ENCODE measurements at regions not wholly inside any gene's neighbourhood (a gene's known extent, or its start where the extent isn't known, plus 50 kb on each side); places are given as distances from the start of the nearest gene placed in this dataset.

DNA sequence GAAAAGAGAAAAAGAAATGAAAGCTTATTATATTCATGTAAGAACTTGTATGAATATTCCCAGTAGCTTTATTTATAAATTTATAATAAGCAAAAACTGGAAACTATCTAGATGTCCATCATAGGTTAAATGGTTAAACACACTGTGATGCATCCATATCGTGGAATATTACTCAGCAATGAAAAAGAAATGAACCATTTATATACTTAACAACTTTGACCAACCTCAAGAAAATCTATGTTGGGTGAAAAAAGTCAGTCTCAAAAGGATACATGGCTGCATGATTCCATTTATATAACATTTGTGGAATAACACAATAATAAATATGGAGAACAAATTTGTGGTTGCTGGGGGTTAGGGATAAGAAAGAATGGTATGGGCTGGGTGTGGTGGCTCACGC, 713.0 kb upstream of the SGO1 start:
- Histone ChIP-seq H2AFZ (ENCODE audit: low read length) (no peak overlapping the region), H4K20me1 (ENCODE audit: control insufficient read depth, extremely low read depth, insufficient read depth, low read length) (no peaks in the 10 kb centered on the region), H3K4me2 (ENCODE audit: extremely low read depth, insufficient read depth, low read length) (no peak overlapping the region), H3K79me2 (ENCODE audit: control insufficient read depth, insufficient read depth, low read length) (no peaks in the 10 kb centered on the region), H3K9me3 (ENCODE audit: control insufficient read depth, insufficient read depth, low read depth, low read length) (no peaks in the 10 kb centered on the region), H3K4me1 (ENCODE audit: control insufficient read depth, extremely low read depth, insufficient read depth, low read length) (no peaks in the 10 kb centered on the region), H3K9ac (ENCODE audit: insufficient read depth, low read length) (no peak overlapping the region), H3K27me3 (ENCODE audit: control insufficient read depth, insufficient read depth, low read length) (no peaks in the 10 kb centered on the region), H3K4me3 (replicated peaks in 1 of 4; ENCODE audit: control extremely low read depth in 1 of 4, insufficient read depth in 1 of 4, low read depth in 3 of 4, low read length in 4 of 4) (no peak overlapping the region), H3K27ac (ENCODE audit: insufficient read depth, low read length) (no peak overlapping the region), H3K36me3 (ENCODE audit: control insufficient read depth, insufficient read depth, low read length) (no peaks in the 10 kb centered on the region)
- no peak for DNase-seq (ENCODE audit: low read depth in 2 of 2)
- TF ChIP-seq, protein P1, sequence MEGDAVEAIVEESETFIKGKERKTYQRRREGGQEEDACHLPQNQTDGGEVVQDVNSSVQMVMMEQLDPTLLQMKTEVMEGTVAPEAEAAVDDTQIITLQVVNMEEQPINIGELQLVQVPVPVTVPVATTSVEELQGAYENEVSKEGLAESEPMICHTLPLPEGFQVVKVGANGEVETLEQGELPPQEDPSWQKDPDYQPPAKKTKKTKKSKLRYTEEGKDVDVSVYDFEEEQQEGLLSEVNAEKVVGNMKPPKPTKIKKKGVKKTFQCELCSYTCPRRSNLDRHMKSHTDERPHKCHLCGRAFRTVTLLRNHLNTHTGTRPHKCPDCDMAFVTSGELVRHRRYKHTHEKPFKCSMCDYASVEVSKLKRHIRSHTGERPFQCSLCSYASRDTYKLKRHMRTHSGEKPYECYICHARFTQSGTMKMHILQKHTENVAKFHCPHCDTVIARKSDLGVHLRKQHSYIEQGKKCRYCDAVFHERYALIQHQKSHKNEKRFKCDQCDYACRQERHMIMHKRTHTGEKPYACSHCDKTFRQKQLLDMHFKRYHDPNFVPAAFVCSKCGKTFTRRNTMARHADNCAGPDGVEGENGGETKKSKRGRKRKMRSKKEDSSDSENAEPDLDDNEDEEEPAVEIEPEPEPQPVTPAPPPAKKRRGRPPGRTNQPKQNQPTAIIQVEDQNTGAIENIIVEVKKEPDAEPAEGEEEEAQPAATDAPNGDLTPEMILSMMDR (conservative IDR thresholded peaks at IDR 0.05 in 1 of 2, IDR thresholded peaks at IDR 0.05 in 1 of 2; ENCODE audit: low read depth in 1 of 2, low read length in 2 of 2) = no peak
- TF ChIP-seq EZH2 (IDR thresholded peaks at IDR 0.05; ENCODE audit: low read length, missing control alignments) = no peak

DNA sequence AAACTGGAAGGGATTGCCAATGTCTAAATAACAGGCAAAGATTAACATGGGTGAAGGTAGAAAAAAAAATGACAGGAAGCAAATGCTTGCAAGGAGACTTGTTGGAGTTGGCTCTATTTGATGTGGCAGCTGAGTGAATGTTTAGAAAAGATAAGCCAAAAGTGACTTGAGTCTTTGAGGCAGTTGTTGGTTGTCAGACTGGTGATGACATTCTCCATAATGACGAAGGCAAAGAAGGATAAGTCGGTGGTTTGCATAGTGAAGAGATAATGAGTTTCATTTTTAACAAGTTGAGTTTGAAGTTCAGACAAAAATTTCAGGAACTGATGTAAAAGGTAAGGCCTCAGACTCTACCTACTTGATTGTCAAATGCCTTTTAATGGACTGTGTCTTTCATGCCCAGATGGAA, 704.1 kb upstream of the SGO1 start:
- DNase-seq (ENCODE audit: low read depth in 2 of 2) = no peak
- Histone ChIP-seq H3K4me2 (ENCODE audit: extremely low read depth, insufficient read depth, low read length) (no peak overlapping the region), H2AFZ (ENCODE audit: low read length) (no peak overlapping the region), H3K27ac (ENCODE audit: insufficient read depth, low read length) (no peak overlapping the region), H4K20me1 (ENCODE audit: control insufficient read depth, extremely low read depth, insufficient read depth, low read length) (no peaks in the 10 kb centered on the region), H3K9me3 (ENCODE audit: control insufficient read depth, insufficient read depth, low read depth, low read length) (no peaks in the 10 kb centered on the region), H3K79me2 (ENCODE audit: control insufficient read depth, insufficient read depth, low read length) (no peaks in the 10 kb centered on the region), H3K4me1 (ENCODE audit: control insufficient read depth, extremely low read depth, insufficient read depth, low read length) (no peaks in the 10 kb centered on the region), H3K27me3 (ENCODE audit: control insufficient read depth, insufficient read depth, low read length) (no peaks in the 10 kb centered on the region), H3K4me3 (replicated peaks in 1 of 4; ENCODE audit: control extremely low read depth in 1 of 4, insufficient read depth in 1 of 4, low read depth in 3 of 4, low read length in 4 of 4) (no peak overlapping the region), H3K36me3 (ENCODE audit: control insufficient read depth, insufficient read depth, low read length) (no peaks in the 10 kb centered on the region), H3K9ac (ENCODE audit: insufficient read depth, low read length) (no peak overlapping the region)
- TF ChIP-seq EZH2 (IDR thresholded peaks at IDR 0.05; ENCODE audit: low read length, missing control alignments) = no peak
- TF ChIP-seq, protein P1 (conservative IDR thresholded peaks at IDR 0.05 in 1 of 2, IDR thresholded peaks at IDR 0.05 in 1 of 2; ENCODE audit: low read depth in 1 of 2, low read length in 2 of 2) = no peak

DNA sequence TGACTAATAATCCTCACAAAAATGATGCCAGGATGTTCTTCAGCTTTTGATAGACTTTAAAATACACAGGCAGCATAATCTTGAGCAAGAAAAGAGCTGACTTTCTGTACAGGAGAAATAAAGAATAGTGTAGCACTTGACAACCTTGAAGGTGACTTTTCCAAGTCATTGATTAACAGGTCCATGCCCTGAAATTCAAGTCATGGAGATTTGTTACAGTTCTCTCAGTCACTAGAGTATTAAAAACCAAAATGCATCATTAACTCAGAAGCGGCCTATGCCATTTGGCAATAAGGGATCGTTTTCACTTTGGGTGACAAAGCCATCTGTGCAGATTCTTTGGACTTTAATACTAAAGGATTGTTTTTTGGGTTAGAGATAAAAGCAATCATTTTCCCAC, 692.7 kb upstream of the SGO1 start:
- no peak overlapping the region for H3K27ac ChIP-seq (ENCODE audit: insufficient read depth, low read length)
- H4K20me1 ChIP-seq (ENCODE audit: control insufficient read depth, extremely low read depth, insufficient read depth, low read length) = no peaks in the 10 kb centered on the region
- no peak overlapping the region for H3K9ac ChIP-seq (ENCODE audit: insufficient read depth, low read length)
- no peaks in the 10 kb centered on the region for H3K9me3 ChIP-seq (ENCODE audit: control insufficient read depth, insufficient read depth, low read depth, low read length)
- no peaks in the 10 kb centered on the region for H3K4me1 ChIP-seq (ENCODE audit: control insufficient read depth, extremely low read depth, insufficient read depth, low read length)
- H3K36me3 ChIP-seq (ENCODE audit: control insufficient read depth, insufficient read depth, low read length) = no peaks in the 10 kb centered on the region
- H3K4me3 ChIP-seq (replicated peaks in 1 of 4; ENCODE audit: control extremely low read depth in 1 of 4, insufficient read depth in 1 of 4, low read depth in 3 of 4, low read length in 4 of 4) = no peak overlapping the region
- no peak for TF ChIP-seq EZH2 (IDR thresholded peaks at IDR 0.05; ENCODE audit: low read length, missing control alignments)
- TF ChIP-seq, protein P1 (conservative IDR thresholded peaks at IDR 0.05 in 1 of 2, IDR thresholded peaks at IDR 0.05 in 1 of 2; ENCODE audit: low read depth in 1 of 2, low read length in 2 of 2) = no peak
- no peak overlapping the region for H3K4me2 ChIP-seq (ENCODE audit: extremely low read depth, insufficient read depth, low read length)
- no peaks in the 10 kb centered on the region for H3K27me3 ChIP-seq (ENCODE audit: control insufficient read depth, insufficient read depth, low read length)
- no peak overlapping the region for H2AFZ ChIP-seq (ENCODE audit: low read length)
- no peaks in the 10 kb centered on the region for H3K79me2 ChIP-seq (ENCODE audit: control insufficient read depth, insufficient read depth, low read length)
- no peak for DNase-seq (ENCODE audit: low read depth in 2 of 2)

All from fibroblast of lung (primary cell).